Astrocyte (in vitro differentiated cells and primary cell): ENCODE measurements at regions not wholly inside any gene's neighbourhood (a gene's known extent, or its start where the extent isn't known, plus 50 kb on each side); places are given as distances from the start of the nearest gene placed in this dataset.

ENCODE experiments used
- DNase-seq: peaks from one replicate; pipeline ENCODE4 v3.0.0-alpha.2; 2010; ENCODE audit warnings: low read depth
- FAIRE-seq: peaks from 2 replicates; lab custom pipeline; 2011; peaks lifted over from hg19 to GRCh38; lab: Jason Lieb, UNC
- H2AFZ ChIP-seq: 2 replicates; pipeline ENCODE4 v1.6.0; 2012; ENCODE audit warnings: low read depth, low read length, inconsistent platforms
- H3K27ac ChIP-seq: 2 replicates; pipeline ENCODE4 v1.5.1; 2011; ENCODE audit warnings: low read depth, low read length, inconsistent platforms
- H3K27me3 ChIP-seq: 2 replicates; pipeline ENCODE4 v1.6.0; 2011; ENCODE audit warnings: low read length, inconsistent platforms; ENCODE audit not compliant: insufficient read depth
- H3K36me3 ChIP-seq: 2 replicates; pipeline ENCODE4 v1.5.1; 2011; ENCODE audit warnings: low read length, inconsistent platforms; ENCODE audit not compliant: insufficient read depth
- H3K4me1 ChIP-seq: 2 replicates; pipeline ENCODE4 v1.5.1; 2011; ENCODE audit warnings: low read length, inconsistent platforms; ENCODE audit not compliant: insufficient read depth
- H3K4me2 ChIP-seq: 2 replicates; pipeline ENCODE4 v1.6.0; 2012; ENCODE audit warnings: low read length, inconsistent platforms
- H3K4me3 ChIP-seq: 2 replicates; pipeline ENCODE4 v1.5.1; 2011; ENCODE audit warnings: low read depth, mild to moderate bottlenecking, low read length, inconsistent platforms; ENCODE audit not compliant: insufficient read depth
- H3K79me2 ChIP-seq: 2 replicates; pipeline ENCODE4 v1.6.0; 2012; ENCODE audit warnings: mild to moderate bottlenecking, low read length, inconsistent platforms; ENCODE audit not compliant: insufficient read depth
- H3K9ac ChIP-seq: 2 replicates; pipeline ENCODE4 v1.6.0; 2012; ENCODE audit warnings: mild to moderate bottlenecking, low read length, inconsistent platforms
- H3K9me3 ChIP-seq: 2 replicates; pipeline ENCODE4 v1.5.1; 2012; ENCODE audit warnings: low read depth, mild to moderate bottlenecking, low read length, inconsistent platforms; ENCODE audit not compliant: insufficient read depth
- H4K20me1 ChIP-seq: 2 replicates; pipeline ENCODE4 v1.6.0; 2012; ENCODE audit warnings: low read length, inconsistent platforms; ENCODE audit not compliant: insufficient read depth
- H3K27ac Mint-ChIP-seq: one replicate; pipeline ENCODE4 v1.8.0; 2021; ENCODE audit warnings: mild to moderate bottlenecking, mixed read lengths; ENCODE audit not compliant: unreplicated experiment
- H3K27me3 Mint-ChIP-seq: one replicate; pipeline ENCODE4 v1.8.0; 2021; ENCODE audit warnings: low read depth, mixed read lengths; ENCODE audit not compliant: unreplicated experiment
- H3K36me3 Mint-ChIP-seq: one replicate; pipeline ENCODE4 v1.8.0; 2021; ENCODE audit warnings: low read depth, mixed read lengths; ENCODE audit not compliant: unreplicated experiment
- H3K4me1 Mint-ChIP-seq: one replicate; pipeline ENCODE4 v1.8.0; 2021; ENCODE audit warnings: low read depth, mixed read lengths; ENCODE audit not compliant: unreplicated experiment
- H3K4me3 Mint-ChIP-seq: one replicate; pipeline ENCODE4 v1.8.0; 2021; ENCODE audit warnings: mild to moderate bottlenecking, moderate library complexity, mixed read lengths; ENCODE audit not compliant: unreplicated experiment
- H3K9me3 Mint-ChIP-seq: one replicate; pipeline ENCODE4 v1.8.0; 2021; ENCODE audit warnings: mild to moderate bottlenecking, mixed read lengths; ENCODE audit not compliant: unreplicated experiment
- EZH2 ChIP-seq: IDR thresholded peaks from 2 replicates; pipeline ENCODE4 v1.6.1; 2012; ENCODE audit warnings: mild to moderate bottlenecking, low read length, inconsistent platforms; ENCODE audit not compliant: insufficient read depth
- TF ChIP-seq, protein P1 (sequence below): IDR thresholded peaks from 2 replicates; pipeline ENCODE4 v1.5.1; 2011; ENCODE audit warnings: low read depth, mild to moderate bottlenecking, inconsistent platforms, low read length, moderate library complexity; ENCODE audit not compliant: insufficient read depth

GRCh38 chr16:61569028-61569427, 467.2 kb downstream of the CDH8 start:
- Mint-ChIP-seq H3K36me3 (no peaks in the 10 kb centered on the region), H3K9me3 (no peaks in the 10 kb centered on the region), H3K4me1 (no peaks in the 10 kb centered on the region), H3K27me3 (no peaks in the 10 kb centered on the region), H3K4me3 (no peak overlapping the region), H3K27ac (no peak overlapping the region)
- no peak overlapping the region for H3K4me3 ChIP-seq
- no peak overlapping the region for H3K4me2 ChIP-seq
- H3K27ac ChIP-seq = no peak overlapping the region
- no peaks in the 10 kb centered on the region for H4K20me1 ChIP-seq
- no peaks in the 10 kb centered on the region for H3K4me1 ChIP-seq
- no peak for DNase-seq
- H3K79me2 ChIP-seq = no peaks in the 10 kb centered on the region
- FAIRE-seq = no peak
- H3K27me3 ChIP-seq = no peaks in the 10 kb centered on the region
- TF ChIP-seq EZH2 = no peak
- TF ChIP-seq, protein P1, sequence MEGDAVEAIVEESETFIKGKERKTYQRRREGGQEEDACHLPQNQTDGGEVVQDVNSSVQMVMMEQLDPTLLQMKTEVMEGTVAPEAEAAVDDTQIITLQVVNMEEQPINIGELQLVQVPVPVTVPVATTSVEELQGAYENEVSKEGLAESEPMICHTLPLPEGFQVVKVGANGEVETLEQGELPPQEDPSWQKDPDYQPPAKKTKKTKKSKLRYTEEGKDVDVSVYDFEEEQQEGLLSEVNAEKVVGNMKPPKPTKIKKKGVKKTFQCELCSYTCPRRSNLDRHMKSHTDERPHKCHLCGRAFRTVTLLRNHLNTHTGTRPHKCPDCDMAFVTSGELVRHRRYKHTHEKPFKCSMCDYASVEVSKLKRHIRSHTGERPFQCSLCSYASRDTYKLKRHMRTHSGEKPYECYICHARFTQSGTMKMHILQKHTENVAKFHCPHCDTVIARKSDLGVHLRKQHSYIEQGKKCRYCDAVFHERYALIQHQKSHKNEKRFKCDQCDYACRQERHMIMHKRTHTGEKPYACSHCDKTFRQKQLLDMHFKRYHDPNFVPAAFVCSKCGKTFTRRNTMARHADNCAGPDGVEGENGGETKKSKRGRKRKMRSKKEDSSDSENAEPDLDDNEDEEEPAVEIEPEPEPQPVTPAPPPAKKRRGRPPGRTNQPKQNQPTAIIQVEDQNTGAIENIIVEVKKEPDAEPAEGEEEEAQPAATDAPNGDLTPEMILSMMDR = no peak
- H2AFZ ChIP-seq = no peak overlapping the region
- no peak overlapping the region for H3K9ac ChIP-seq
- H3K9me3 ChIP-seq = no peaks in the 10 kb centered on the region
- H3K36me3 ChIP-seq = no peaks in the 10 kb centered on the region

GRCh38 chr16:61564716-61565115, 471.5 kb downstream of the CDH8 start:
- Histone ChIP-seq H4K20me1 (no peaks in the 10 kb centered on the region), H3K4me2 (no peak overlapping the region), H3K27me3 (no peaks in the 10 kb centered on the region), H3K27ac (no peak overlapping the region), H3K9ac (no peak overlapping the region), H3K4me1 (no peaks in the 10 kb centered on the region), H2AFZ (no peak overlapping the region), H3K36me3 (no peaks in the 10 kb centered on the region), H3K79me2 (no peaks in the 10 kb centered on the region), H3K4me3 (no peak overlapping the region), H3K9me3 (no peaks in the 10 kb centered on the region)
- Mint-ChIP-seq H3K4me3 (no peak overlapping the region), H3K9me3 (no peaks in the 10 kb centered on the region), H3K36me3 (no peaks in the 10 kb centered on the region), H3K27me3 (no peaks in the 10 kb centered on the region), H3K27ac (no peak overlapping the region), H3K4me1 (no peaks in the 10 kb centered on the region)
- TF ChIP-seq, protein P1 = no peak
- TF ChIP-seq EZH2 = no peak
- DNase-seq = no peak
- FAIRE-seq = no peak

DNA sequence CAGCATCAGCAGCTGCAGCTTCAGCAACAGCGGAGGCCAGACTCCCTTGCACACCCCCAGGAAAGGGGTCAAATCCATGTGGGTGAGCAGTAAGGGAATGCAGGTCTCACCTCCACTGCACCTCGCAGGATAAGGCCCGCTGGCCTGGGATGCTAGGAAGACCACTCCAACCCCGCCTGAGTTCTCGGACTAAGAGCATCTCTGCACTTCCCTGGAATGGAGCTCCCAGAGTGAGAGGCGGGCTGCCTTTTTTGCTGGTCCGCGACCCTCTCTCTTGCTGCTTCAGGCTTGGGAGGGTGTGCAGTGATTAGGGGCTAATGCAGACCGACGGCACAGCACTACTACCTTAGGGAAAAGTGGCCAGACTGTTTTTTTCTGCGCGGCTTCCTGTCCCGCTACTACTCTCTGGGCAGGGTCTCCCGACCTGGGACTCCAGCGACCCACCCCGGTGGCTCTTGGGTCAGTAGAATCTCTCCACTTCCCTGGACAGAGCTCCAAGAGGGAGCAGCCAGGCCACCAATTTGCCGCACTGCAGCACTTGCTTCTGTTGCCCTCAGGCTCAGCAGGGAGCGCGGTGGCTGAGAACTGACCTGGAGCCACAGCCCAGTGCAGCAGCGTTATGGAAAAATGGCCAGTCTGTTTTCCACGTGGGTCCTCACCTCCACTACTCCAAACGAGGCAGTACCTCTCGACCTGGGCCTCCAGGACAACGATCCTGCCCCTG, 480.4 kb downstream of the CDH8 start:
- Histone ChIP-seq H4K20me1 (no peaks in the 10 kb centered on the region), H3K79me2 (no peaks in the 10 kb centered on the region), H3K4me3 (no peak overlapping the region), H2AFZ (no peak overlapping the region), H3K36me3 (no peaks in the 10 kb centered on the region), H3K9me3 (no peaks in the 10 kb centered on the region), H3K4me1 (no peaks in the 10 kb centered on the region), H3K9ac (no peak overlapping the region), H3K27me3 (no peaks in the 10 kb centered on the region), H3K27ac (no peak overlapping the region), H3K4me2 (no peak overlapping the region)
- DNase-seq = no peak
- no peak overlapping the region for H3K4me3 Mint-ChIP-seq
- no peak for TF ChIP-seq EZH2
- TF ChIP-seq, protein P1 = no peak
- H3K27ac Mint-ChIP-seq = no peak overlapping the region
- no peaks in the 10 kb centered on the region for H3K4me1 Mint-ChIP-seq
- no peak for FAIRE-seq
- H3K27me3 Mint-ChIP-seq = no peaks in the 10 kb centered on the region
- H3K9me3 Mint-ChIP-seq = no peaks in the 10 kb centered on the region
- H3K36me3 Mint-ChIP-seq = no peaks in the 10 kb centered on the region
